Activated T-cell treated with anti-CD3 and anti-CD28 coated beads, Interleukin-2, amount 50 U/mL, for 72 hours (primary cell): ENCODE measurements at regions not wholly inside any gene's neighbourhood (a gene's known extent, or its start where the extent isn't known, plus 50 kb on each side); places are given as distances from the start of the nearest gene placed in this dataset.

Experiments
- ATAC-seq, 2 donors: fragments of 150-1000 bp; cut with Tn5 transposase; replicated peaks in 1 of 2; 2 replicates each; pipeline ENCODE4 v1.10.0; 2021; ENCODE audit warnings: moderate library complexity in 2 of 2, mild to moderate bottlenecking in 1 of 2
- DNase-seq, 2 donors: peaks; one replicate each; pipeline ENCODE4 v3.0.0; 2021 to 2022; ENCODE audit warnings: mixed read lengths in 1 of 2
- H3K27ac Mint-ChIP-seq: one replicate; pipeline ENCODE4 v1.8.0; 2022; ENCODE audit warnings: mild to moderate bottlenecking, moderate library complexity, mixed read lengths
- H3K27me3 Mint-ChIP-seq: one replicate; pipeline ENCODE4 v1.8.0; 2022; ENCODE audit warnings: low read depth, mixed read lengths
- H3K36me3 Mint-ChIP-seq, 2 donors: one replicate each; pipeline ENCODE4 v1.8.0; 2022; ENCODE audit warnings: mixed read lengths in 2 of 2, mild to moderate bottlenecking in 1 of 2; ENCODE audit not compliant: insufficient read depth in 2 of 2
- H3K4me1 Mint-ChIP-seq: one replicate; pipeline ENCODE4 v1.8.0; 2022; ENCODE audit warnings: low read depth, mixed read lengths
- H3K4me3 Mint-ChIP-seq, 2 donors: one replicate each; pipeline ENCODE4 v1.8.0; 2022; ENCODE audit warnings: mild to moderate bottlenecking in 2 of 2, mixed read lengths in 2 of 2, moderate library complexity in 2 of 2
- H3K9me3 Mint-ChIP-seq, 2 donors: one replicate each; pipeline ENCODE4 v1.8.0; 2022; ENCODE audit warnings: mixed read lengths in 2 of 2

DNA sequence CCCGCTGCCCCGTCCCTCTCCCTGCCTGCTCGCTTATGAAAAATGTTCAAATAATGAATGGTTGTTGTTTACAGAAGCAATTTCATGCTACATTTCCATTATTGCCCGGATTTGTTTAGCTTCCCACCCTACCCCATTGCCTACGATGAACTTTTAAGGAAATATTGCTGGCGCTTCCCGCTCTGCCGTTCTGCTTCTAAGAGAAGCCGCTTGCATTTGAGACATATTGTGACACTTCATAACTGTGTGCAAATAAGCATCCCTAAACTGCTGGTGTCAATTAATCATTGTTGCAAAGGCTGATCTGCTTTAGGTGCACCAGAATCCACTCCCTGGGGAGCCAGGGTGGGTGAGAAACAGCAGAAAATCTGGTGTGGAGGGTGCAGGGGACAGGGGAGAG is 52.3 kb upstream of the LMO1 start:
- Mint-ChIP-seq H3K4me3 (no peak overlapping the region), H3K27me3 (peaks cover 24% of the 10 kb centered on the region), H3K36me3 (no peaks in the 10 kb centered on the region), H3K9me3 (no peaks in the 10 kb centered on the region), H3K4me1 (no peaks in the 10 kb centered on the region), H3K27ac (no peak overlapping the region)
- ATAC-seq, result no peak
- DNase-seq, result no peak

DNA sequence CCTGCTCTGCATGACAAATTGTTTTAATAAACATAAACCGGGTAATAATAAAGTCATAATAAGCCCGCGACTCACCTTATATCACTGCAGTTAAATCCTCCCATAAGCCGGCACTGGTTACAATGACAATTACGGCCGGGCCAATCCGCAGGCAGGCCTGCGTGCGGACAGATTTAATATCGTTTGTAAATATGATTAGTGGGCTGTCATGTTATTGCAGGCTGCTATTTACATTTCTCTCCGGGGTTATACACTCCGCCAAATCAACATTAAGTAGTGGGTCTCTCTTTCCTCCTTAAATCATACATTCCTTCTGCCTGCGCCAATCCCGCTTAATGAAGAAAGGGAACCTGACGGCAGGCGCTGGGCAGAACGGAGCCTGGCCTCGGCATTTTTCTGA is 51.8 kb upstream of the LMO1 start:
- ATAC-seq (no peak), DNase-seq (no peak)
- Mint-ChIP-seq H3K27ac (no peak overlapping the region), H3K36me3 (no peaks in the 10 kb centered on the region), H3K4me1 (no peaks in the 10 kb centered on the region), H3K27me3 (peaks cover 23% of the 10 kb centered on the region), H3K9me3 (no peaks in the 10 kb centered on the region), H3K4me3 (no peak overlapping the region)

DNA sequence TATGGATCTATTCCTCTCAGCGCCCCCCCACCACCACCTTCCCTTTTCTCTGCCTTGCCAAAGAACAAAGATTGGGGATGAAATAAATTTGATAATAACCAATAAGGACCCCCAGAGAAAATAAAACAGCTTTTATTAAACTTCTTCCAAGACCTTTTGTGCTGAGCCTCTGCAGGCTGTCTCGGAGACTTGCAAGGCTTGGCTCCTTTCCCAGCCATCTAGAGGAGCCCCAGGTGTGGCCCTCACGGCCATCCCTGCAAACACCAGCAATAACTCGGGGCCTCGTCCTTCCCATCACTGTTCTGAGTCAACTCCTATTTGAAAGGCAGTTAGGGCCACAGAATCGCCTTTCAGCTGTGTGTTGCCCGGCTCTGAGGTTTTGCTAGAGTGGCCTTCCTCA is 51.2 kb upstream of the LMO1 start:
- ATAC-seq, result no peak
- DNase-seq, result no peak
- Mint-ChIP-seq H3K4me3 (no peak overlapping the region), H3K36me3 (no peaks in the 10 kb centered on the region), H3K27me3 (peaks cover 17% of the 10 kb centered on the region), H3K4me1 (no peaks in the 10 kb centered on the region), H3K27ac (no peak overlapping the region), H3K9me3 (no peaks in the 10 kb centered on the region)

DNA sequence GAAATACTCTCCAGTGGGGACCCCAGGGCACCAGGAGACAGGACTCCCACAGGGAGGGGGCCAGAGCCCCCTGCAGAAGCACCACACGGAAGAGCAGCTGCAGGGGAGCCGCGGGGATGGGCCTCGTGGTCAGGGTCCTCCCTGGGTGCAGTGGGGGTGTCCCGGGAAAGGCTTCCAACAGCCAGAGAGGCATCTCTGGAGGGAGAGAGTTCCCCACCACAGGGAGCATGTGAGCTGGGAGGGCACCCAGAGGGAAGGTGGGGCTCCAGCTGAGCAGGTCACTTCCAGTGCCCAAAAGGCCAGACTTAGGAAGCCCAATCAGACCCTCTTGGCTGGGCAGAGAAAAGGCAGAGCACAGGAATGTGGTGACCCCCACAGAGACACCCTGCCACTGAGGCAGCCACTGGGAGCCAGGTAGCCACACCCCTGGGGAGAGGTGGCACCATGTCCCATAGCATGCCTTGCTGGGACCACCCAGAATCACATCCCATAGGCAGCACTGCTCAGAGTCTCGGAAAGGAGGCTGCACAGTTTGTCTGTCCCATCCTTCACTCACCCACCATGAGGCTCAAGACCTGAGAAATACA is 49.9 kb upstream of the LMO1 start:
- no peaks in the 10 kb centered on the region for H3K36me3 Mint-ChIP-seq
- H3K4me3 Mint-ChIP-seq, result no peak overlapping the region
- H3K27ac Mint-ChIP-seq, result no peak overlapping the region
- ATAC-seq (no peak), DNase-seq (no peak)
- H3K27me3 Mint-ChIP-seq, result peaks cover 7% of the 10 kb centered on the region
- peaks cover 4% of the 10 kb centered on the region for H3K4me1 Mint-ChIP-seq
- no peaks in the 10 kb centered on the region for H3K9me3 Mint-ChIP-seq
